A204.1 (cell line): ENCODE measurements at regions not wholly inside any gene's neighbourhood (a gene's known extent, or its start where the extent isn't known, plus 50 kb on each side); places are given as distances from the start of the nearest gene placed in this dataset.
A peak's percentile ranks its signal among the peaks of the same experiment; 100 is the strongest.
"Not testable (repeated sequence)": the region's sequence is repeated elsewhere in the genome, so short reads cannot be mapped to it uniquely, and the experiment has no call there.

ENCODE experiments used
- FAIRE-seq: peaks from 2 replicates; lab custom pipeline; 2012; peaks lifted over from hg19 to GRCh38; lab: Jason Lieb, UNC

- FAIRE-seq = no peak
Measured at GRCh38 chr10:108957681-108958080, 965.6 kb downstream of the XPNPEP1 start.

DNA sequence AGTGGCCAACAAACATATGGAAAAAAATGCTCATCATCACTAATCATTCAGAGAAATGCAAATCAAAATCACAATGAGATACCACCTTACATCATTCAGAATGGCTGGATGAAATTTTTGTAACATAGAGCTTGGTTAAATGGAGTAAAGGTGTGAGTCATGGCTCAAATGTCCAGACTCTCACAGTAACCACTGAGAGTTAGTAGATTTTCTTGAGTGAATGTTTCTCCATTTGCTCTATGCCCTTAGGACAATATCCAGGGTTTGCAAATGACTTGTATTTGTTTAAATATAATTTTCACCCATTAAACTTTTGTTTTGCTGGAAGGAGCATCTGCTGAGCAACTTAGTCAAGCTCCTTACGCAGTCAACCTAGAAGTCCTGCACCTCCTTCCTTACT is 967.2 kb downstream of the XPNPEP1 start:
- no peak for FAIRE-seq

DNA sequence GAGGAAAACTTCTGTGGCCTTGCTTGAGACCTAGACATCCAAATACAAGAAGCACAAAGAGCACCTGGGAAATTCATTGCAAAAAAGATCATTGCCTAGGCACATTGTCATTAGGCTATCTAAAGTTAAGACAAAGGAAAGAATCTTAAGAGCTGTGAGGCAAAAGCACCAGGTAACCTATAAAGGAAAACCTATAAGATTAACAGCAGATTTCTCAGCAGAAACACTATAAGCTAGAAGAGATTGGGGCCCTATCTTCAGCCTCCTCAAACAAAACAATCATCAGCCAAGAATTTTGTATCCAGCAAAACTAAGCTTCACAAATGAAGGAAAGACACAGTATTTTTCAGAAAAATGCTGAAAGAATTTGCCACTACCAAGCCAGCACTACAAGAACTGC is 1003.3 kb downstream of the XPNPEP1 start:
- not testable (repeated sequence) for FAIRE-seq

- no peak for FAIRE-seq
Measured at GRCh38 chr10:108913300-108913699, 1010.0 kb downstream of the XPNPEP1 start.

- FAIRE-seq = no peak
Measured at GRCh38 chr10:108911814-108912541, 1011.3 kb downstream of the XPNPEP1 start.

DNA sequence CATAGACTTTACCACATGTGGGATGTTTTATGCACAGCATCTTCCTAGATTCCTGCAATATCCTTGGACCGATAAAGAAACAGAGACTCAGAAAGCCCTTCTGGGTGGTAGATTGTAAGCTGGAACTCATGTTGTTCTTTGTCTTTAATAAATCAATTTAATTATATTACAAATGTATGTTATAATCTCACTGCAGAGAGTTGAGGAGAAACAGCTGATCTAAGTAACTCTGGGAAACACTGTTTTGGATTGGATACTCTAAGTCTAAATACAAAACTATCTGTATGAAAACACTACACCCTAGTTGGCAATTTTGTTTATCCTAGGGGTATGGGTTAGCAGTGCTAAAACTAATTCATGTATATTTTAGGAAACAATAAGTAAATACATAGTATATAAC is 1015.2 kb downstream of the XPNPEP1 start:
- no peak for FAIRE-seq

- no peak for FAIRE-seq
Measured at GRCh38 chr10:108905821-108906220, 1017.5 kb downstream of the XPNPEP1 start.

GRCh38 chr10:108905171-108905570 is 1018.1 kb downstream of the XPNPEP1 start:
- FAIRE-seq = no peak

DNA sequence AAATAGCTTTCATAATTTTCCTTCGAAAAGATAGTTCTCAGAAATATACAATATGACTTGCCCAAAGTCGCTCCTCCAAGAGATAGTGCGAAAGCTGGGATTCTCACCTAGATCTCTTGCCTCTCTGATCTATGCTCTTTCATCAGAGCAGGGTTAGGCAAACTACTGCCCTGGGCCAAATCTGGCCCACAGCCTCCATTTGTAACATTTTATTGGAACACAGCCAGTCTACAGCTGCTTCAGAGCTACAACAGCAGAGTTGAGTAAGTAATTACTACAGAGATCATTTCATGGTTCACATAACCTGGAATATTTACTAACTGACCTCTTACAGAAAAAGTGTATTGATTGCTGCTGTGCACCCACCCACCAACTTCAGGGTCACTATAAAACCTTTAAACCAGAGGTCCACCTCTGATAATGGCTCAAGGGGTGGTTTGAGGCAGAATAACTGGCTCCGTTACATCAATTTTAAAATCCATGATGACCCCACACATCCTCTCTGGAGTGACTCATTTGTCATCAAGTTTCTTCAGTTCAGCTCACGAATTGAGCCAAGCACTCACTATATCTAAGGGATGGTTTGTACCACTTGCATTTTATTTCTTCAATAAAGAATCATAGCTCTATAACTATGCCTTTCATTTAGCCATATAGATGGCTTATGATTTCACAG is 1019.0 kb downstream of the XPNPEP1 start:
- FAIRE-seq = no peak

GRCh38 chr10:108902619-108903285 is 1020.6 kb downstream of the XPNPEP1 start:
- no peak for FAIRE-seq

GRCh38 chr10:108901781-108902618 is 1021.3 kb downstream of the XPNPEP1 start:
- no peak for FAIRE-seq

GRCh38 chr10:108899670-108900069 is 1023.6 kb downstream of the XPNPEP1 start:
- no peak for FAIRE-seq

DNA sequence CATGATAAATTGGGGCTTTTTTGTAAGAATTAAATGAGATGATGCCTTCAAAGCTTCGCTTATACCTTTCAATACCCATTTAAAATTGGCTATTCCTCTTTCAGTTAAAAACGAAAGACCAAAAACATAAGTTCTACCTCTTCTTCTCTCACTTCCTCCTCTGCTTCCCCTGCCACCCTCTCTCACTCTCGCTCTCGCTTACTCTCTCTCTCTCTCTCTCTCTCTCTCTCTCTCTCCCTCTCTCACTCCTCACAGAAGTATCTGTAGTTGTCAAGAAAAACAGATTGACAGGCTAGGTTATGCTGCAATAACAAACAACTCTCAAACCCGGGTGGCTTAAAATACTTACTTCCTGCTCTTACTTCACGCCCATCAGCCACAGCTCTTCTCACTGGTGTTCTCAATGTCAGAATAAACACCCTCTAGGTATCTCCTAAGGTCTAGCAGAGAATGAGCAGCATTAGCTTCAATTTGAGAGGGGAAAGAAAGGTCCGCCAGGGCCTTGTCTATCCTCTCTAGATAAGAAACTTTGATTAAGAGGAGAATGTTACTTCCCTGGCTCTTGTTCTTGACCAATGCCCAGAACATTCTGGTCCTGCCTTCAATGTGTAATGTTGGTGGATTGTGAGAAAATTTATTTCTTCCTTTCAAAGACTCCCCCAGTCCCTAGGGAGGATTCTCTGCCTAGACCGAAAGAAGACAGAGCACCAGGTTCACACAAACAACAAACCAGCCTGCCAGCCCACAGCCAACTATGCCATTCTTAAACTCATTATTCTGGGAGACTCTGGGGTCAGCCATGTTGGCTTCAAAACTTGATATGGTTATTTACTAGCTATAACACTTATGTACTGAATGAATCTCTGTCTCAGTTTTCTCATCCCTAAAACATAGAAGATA is 1028.7 kb downstream of the XPNPEP1 start:
- no peak for FAIRE-seq

DNA sequence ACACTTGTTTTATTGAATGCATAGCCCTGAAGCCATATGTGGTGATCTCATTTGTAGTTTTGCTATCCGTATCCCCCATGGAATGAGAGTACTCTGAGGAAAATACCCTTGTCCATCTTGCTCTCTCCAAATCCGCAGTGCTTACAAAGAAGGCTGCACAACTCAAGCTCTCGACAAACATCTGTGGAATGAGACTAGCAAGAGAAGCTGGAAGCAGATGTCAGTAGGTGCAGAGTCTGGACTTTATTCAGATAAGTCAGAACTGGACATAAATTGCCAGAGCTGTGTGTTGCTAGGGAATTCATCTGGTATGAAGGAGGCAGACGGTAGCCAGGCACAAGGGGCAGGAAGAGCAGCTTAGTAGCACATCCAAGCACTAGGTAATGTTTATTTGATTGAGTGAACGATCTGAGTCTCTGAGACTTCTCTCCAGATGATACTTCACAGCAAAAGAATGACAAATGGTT is 1046.2 kb downstream of the XPNPEP1 start:
- no peak for FAIRE-seq

GRCh38 chr10:108872854-108873253 is 1050.5 kb downstream of the XPNPEP1 start:
- FAIRE-seq = no peak

DNA sequence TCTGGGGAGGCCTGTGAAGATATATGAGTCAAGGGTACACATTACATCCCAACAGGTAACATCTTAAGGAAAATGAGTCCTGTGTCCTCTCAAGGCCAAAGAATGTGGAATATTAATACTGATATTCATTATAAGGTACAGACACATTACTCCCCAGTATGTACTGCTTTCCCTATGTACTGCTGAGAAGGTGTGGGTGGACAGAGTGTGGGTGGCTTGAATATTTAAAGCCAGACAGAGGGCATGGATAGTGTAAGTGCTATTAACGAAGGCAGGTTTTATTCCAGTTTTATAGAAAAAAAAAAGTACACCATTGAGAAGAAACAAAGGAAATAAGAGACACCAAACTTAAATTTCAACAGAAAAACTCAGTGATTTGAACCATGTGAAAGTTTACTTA is 1054.4 kb downstream of the XPNPEP1 start:
- no peak for FAIRE-seq

DNA sequence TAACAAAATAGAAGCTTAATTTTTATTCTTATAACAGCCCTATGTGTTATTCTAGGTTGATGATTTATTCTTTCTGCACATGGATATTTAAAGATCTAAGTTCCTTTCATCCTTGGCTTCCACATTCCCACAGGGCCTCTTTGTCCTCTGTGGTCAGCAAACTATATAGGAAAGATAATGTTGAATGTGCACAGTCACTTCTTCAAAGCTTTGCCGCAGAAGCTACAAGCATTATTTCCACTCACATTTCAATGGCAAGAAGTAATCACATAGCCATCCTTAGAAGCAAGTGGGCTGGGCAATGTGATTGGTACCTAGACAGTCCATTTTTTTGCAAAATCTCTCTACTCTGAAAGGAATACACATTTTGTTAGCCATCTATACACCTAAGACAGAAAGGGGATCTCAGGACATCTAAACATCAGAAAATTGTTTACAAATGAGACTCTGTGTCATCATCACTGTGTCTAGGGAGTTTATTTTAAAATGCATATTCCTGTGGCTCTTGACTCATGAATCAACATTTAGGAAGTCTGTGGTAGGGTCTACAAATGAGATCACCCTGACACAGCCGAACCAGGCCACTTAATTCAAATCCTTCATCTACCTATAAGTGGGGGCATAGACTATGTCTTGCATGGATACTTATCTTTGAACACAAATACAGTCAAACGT is 1060.5 kb downstream of the XPNPEP1 start:
- no peak for FAIRE-seq

- no peak for FAIRE-seq
Measured at GRCh38 chr10:108861181-108861754, 1062.0 kb downstream of the XPNPEP1 start.

- no peak for FAIRE-seq
Measured at GRCh38 chr10:108852211-108852610, 1071.1 kb downstream of the XPNPEP1 start.

DNA sequence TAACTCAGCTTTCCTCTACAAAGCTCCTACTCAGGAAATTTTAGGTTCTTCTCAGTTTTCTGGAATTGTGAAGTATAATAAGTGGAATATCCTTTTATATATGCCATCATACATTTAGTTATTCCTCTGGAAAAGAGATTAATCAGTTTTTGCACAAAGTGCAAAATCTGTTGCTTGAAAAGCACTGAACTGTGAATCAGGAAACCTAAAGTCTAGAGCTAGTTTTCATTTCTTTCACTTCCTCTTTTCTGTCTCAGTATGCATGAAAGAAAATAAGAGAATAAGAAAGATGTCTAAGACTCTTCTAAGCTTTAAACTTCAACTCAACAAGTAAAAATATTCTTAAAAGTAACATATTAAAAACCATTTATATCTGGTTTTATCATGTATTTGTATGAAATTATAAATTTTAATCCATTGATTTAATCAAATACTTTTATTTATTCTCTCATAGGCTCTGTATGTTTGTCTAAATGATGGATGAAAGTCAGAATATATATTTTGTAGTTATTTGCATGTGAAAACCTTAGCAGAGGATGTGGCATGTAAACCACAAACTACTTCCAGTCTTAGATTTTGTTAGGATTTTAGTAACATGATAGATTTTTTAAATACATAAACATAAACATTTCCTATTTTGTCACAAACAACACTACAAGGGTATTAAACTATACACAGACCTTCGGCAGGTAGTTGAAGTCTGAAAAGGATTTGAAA is 1073.0 kb downstream of the XPNPEP1 start:
- FAIRE-seq = peak; percentile 35
